ENCODE measurements at regions not wholly inside any gene's neighbourhood (a gene's known extent, or its start where the extent isn't known, plus 50 kb on each side); places are given as distances from the start of the nearest gene placed in this dataset.
"Not testable (repeated sequence)": the region's sequence is repeated elsewhere in the genome, so short reads cannot be mapped to it uniquely, and the experiment has no call there.

GRCh38 chr4:169934794-169935429 lies 91.3 kb downstream of the MFAP3L start:
- no peak for TF ChIP-seq CTCF (IDR thresholded peaks at IDR 0.05)
- Histone ChIP-seq H3K9me3 (no peaks in the 10 kb centered on the region), H3K36me3 (ENCODE audit: low read depth) (no peaks in the 10 kb centered on the region), H3K4me3 (no peak overlapping the region), H3K4me1 (ENCODE audit: low read depth) (no peaks in the 10 kb centered on the region)
- ATAC-seq (no peak), DNase-seq (no peak)
- intact Hi-C loops (cut with DNase I, micrococcal nuclease), result no loop called here

GRCh38 chr4:169933531-169933930 lies 92.7 kb downstream of the MFAP3L start:
- Histone ChIP-seq H3K4me3 (no peak overlapping the region), H3K4me1 (ENCODE audit: low read depth) (no peaks in the 10 kb centered on the region), H3K9me3 (no peaks in the 10 kb centered on the region), H3K36me3 (ENCODE audit: low read depth) (no peaks in the 10 kb centered on the region)
- DNase-seq, result no peak
- ATAC-seq, result no peak
- TF ChIP-seq CTCF (IDR thresholded peaks at IDR 0.05), result no peak
- intact Hi-C loops (cut with DNase I, micrococcal nuclease), result no loop called here

- TF ChIP-seq CTCF (IDR thresholded peaks at IDR 0.05), result no peak
- intact Hi-C loops (cut with DNase I, micrococcal nuclease), result no loop called here
- ATAC-seq, result no peak
- Histone ChIP-seq H3K36me3 (ENCODE audit: low read depth) (no peaks in the 10 kb centered on the region), H3K9me3 (no peaks in the 10 kb centered on the region), H3K4me1 (ENCODE audit: low read depth) (no peaks in the 10 kb centered on the region), H3K4me3 (no peak overlapping the region)
- DNase-seq, result no peak
Observed at GRCh38 chr4:169931964-169932363, 94.2 kb downstream of the MFAP3L start.

GRCh38 chr4:169930755-169931154 lies 95.4 kb downstream of the MFAP3L start:
- intact Hi-C loops (cut with DNase I, micrococcal nuclease); H3K9me3 ChIP-seq; H3K36me3 ChIP-seq (ENCODE audit: low read depth); H3K4me3 ChIP-seq; DNase-seq; ATAC-seq; H3K4me1 ChIP-seq (ENCODE audit: low read depth): not testable (repeated sequence)

- intact Hi-C loops (cut with DNase I, micrococcal nuclease), result no loop called here
- H3K9me3 ChIP-seq, result no peaks in the 10 kb centered on the region
- no peak for ATAC-seq
Observed at GRCh38 chr4:169927280-169927679, 98.9 kb downstream of the MFAP3L start.

GRCh38 chr4:169925678-169926077 lies 100.5 kb downstream of the MFAP3L start:
- Histone ChIP-seq H3K9me3 (no peaks in the 10 kb centered on the region), H3K4me1 (ENCODE audit: low read depth) (no peaks in the 10 kb centered on the region), H3K4me3 (no peak overlapping the region), H3K36me3 (ENCODE audit: low read depth) (no peaks in the 10 kb centered on the region)
- DNase-seq (no peak), ATAC-seq (no peak)
- no peak for TF ChIP-seq CTCF (IDR thresholded peaks at IDR 0.05)
- intact Hi-C loops (cut with DNase I, micrococcal nuclease), result no loop called here

More at GRCh38 chr4:169927280-169927679, 98.9 kb downstream of the MFAP3L start:
- TF ChIP-seq CTCF (IDR thresholded peaks at IDR 0.05), result no peak
- H3K4me1 ChIP-seq (ENCODE audit: low read depth), result no peaks in the 10 kb centered on the region
- H3K36me3 ChIP-seq (ENCODE audit: low read depth), result no peaks in the 10 kb centered on the region
- H3K4me3 ChIP-seq, result no peak overlapping the region
- DNase-seq, result no peak

All from mucosa of descending colon (tissue), 3 donors.